DOHH2 (cell line): ENCODE measurements at regions not wholly inside any gene's neighbourhood (a gene's known extent, or its start where the extent isn't known, plus 50 kb on each side); places are given as distances from the start of the nearest gene placed in this dataset.

ENCODE experiments used
- CTCF ChIP-seq: fragments of 200-600 bp; sonication (generic); IDR thresholded peaks from one replicate; pipeline ENCODE4 v1.5.1; 2014; ENCODE audit warnings: antibody characterized with exemption, mild to moderate bottlenecking, low read depth, low read length; ENCODE audit not compliant: poor library complexity, severe bottlenecking
- EZH2phosphoT487 ChIP-seq: fragments of 200-600 bp; sonication (generic); IDR thresholded peaks from 2 replicates; pipeline ENCODE4 v1.6.1; 2017; ENCODE audit warnings: borderline replicate concordance, mild to moderate bottlenecking, antibody characterized with exemption, low read length, moderate library complexity, mixed read lengths

- no peak for TF ChIP-seq CTCF
- TF ChIP-seq EZH2phosphoT487: no peak
Observed at GRCh38 chr4:34845926-34846325, 1398.4 kb downstream of the ARAP2 start.
